GM23338 (cell line): ENCODE measurements at regions not wholly inside any gene's neighbourhood (a gene's known extent, or its start where the extent isn't known, plus 50 kb on each side); places are given as distances from the start of the nearest gene placed in this dataset.

Experiments
- ATAC-seq: fragments of 200-7000 bp; cut with Tn5 transposase; 3 replicates; pipeline ENCODE4 v1.9.1; 2020
- DNase-seq: peaks from one replicate; pipeline ENCODE4 v3.0.0-alpha.2; 2015; ENCODE audit warnings: low spot score
- H2AFZ ChIP-seq: fragments of 200-600 bp; sonication (generic); 2 replicates; pipeline ENCODE4 v1.8.0; 2016; ENCODE audit warnings: antibody characterized with exemption, mild to moderate bottlenecking, moderate library complexity
- H3F3A ChIP-seq: fragments of 200-600 bp; sonication (generic); replicated peaks from 2 replicates; pipeline ENCODE4 v1.8.0; 2017; ENCODE audit warnings: antibody characterized with exemption, mixed run types, low read depth
- H3K27ac ChIP-seq: fragments of 200-600 bp; sonication (generic); 2 replicates; pipeline ENCODE4 v1.6.1; 2016; ENCODE audit warnings: low read depth
- H3K27me3 ChIP-seq: fragments of 200-600 bp; sonication (generic); 2 replicates; pipeline ENCODE4 v1.8.0; 2016; ENCODE audit warnings: mild to moderate bottlenecking, mixed run types, moderate library complexity; ENCODE audit not compliant: insufficient read depth
- H3K36me3 ChIP-seq: fragments of 200-600 bp; sonication (generic); 2 replicates; pipeline ENCODE4 v1.8.0; 2016; ENCODE audit warnings: mild to moderate bottlenecking; ENCODE audit not compliant: insufficient read depth
- H3K4me1 ChIP-seq: fragments of 200-600 bp; sonication (generic); 2 replicates; pipeline ENCODE4 v1.8.0; 2016; ENCODE audit warnings: mild to moderate bottlenecking, moderate library complexity; ENCODE audit not compliant: insufficient read depth
- H3K4me2 ChIP-seq: fragments of 200-600 bp; sonication (generic); 2 replicates; pipeline ENCODE4 v1.7.1; 2017; ENCODE audit warnings: mixed run types
- H3K4me3 ChIP-seq: fragments of 200-600 bp; sonication (generic); 2 replicates; pipeline ENCODE4 v1.6.1; 2016; ENCODE audit warnings: mixed run types
- H3K79me2 ChIP-seq: fragments of 200-600 bp; sonication (generic); replicated peaks from 2 replicates; pipeline ENCODE4 v1.8.0; 2017; ENCODE audit warnings: mild to moderate bottlenecking; ENCODE audit not compliant: insufficient read depth
- H3K9me2 ChIP-seq: fragments of 200-600 bp; sonication (generic); 2 replicates; pipeline ENCODE4 v1.8.0; 2017; ENCODE audit not compliant: insufficient read depth
- H4K20me1 ChIP-seq: fragments of 200-600 bp; sonication (generic); replicated peaks from 2 replicates; pipeline ENCODE4 v1.8.0; 2017; ENCODE audit warnings: mild to moderate bottlenecking; ENCODE audit not compliant: insufficient read depth
- H3K27ac Mint-ChIP-seq: 2 replicates; pipeline ENCODE4 v1.8.0; 2020; ENCODE audit warnings: inconsistent platforms, mild to moderate bottlenecking, moderate library complexity, mixed read lengths
- H3K27me3 Mint-ChIP-seq: 3 replicates; pipeline ENCODE4 v1.8.0; 2022; ENCODE audit warnings: low read depth, mild to moderate bottlenecking, moderate library complexity, mixed read lengths, inconsistent platforms; ENCODE audit not compliant: insufficient read depth, poor library complexity
- H3K36me3 Mint-ChIP-seq: 3 replicates; pipeline ENCODE4 v1.8.0; 2021; ENCODE audit warnings: low read depth, mild to moderate bottlenecking, inconsistent platforms, moderate library complexity, mixed read lengths
- H3K4me1 Mint-ChIP-seq: 3 replicates; pipeline ENCODE4 v1.8.0; 2020; ENCODE audit warnings: mild to moderate bottlenecking, inconsistent platforms, mixed read lengths
- H3K4me3 Mint-ChIP-seq: 3 replicates; pipeline ENCODE4 v1.8.0; 2021; ENCODE audit warnings: moderate library complexity, mild to moderate bottlenecking, inconsistent platforms, mixed read lengths
- H3K9me3 Mint-ChIP-seq: 3 replicates; pipeline ENCODE4 v1.8.0; 2020; ENCODE audit warnings: moderate library complexity, mild to moderate bottlenecking, inconsistent platforms, mixed read lengths
- CREB1 ChIP-seq: fragments of 250-450 bp; sonication (Bioruptor Pico); IDR thresholded peaks from 2 replicates; pipeline ENCODE4 v1.5.0; 2020; ENCODE audit warnings: low read depth, mild to moderate bottlenecking, moderate library complexity
- CTCF ChIP-seq, 2 experiments: fragments of 200-600 bp in 1 of 2; sonication (generic) in 1 of 2; conservative IDR thresholded peaks; 2 replicates each; pipeline versions ENCODE4 v1.5.1 to v1.6.1; 2016 to 2017; ENCODE audit warnings: antibody characterized with exemption in 2 of 2, low read depth in 2 of 2, mild to moderate bottlenecking in 2 of 2, moderate library complexity in 1 of 2
- ETS1 ChIP-seq: IDR thresholded peaks from 2 replicates; pipeline ENCODE4 v1.6.1; 2016; ENCODE audit warnings: antibody characterized with exemption
- EZH2 ChIP-seq: fragments of 200-600 bp; sonication (generic); IDR thresholded peaks from one replicate; pipeline ENCODE4 v1.8.0; 2017; ENCODE audit warnings: antibody characterized with exemption, mild to moderate bottlenecking, low read depth; ENCODE audit not compliant: unreplicated experiment
- EZH2phosphoT487 ChIP-seq: fragments of 200-600 bp; sonication (generic); IDR thresholded peaks from one replicate; pipeline ENCODE4 v1.8.1; 2018; ENCODE audit warnings: antibody characterized with exemption; ENCODE audit not compliant: unreplicated experiment
- JUNB ChIP-seq: IDR thresholded peaks from one replicate; pipeline ENCODE4 v1.6.1; 2016; ENCODE audit warnings: antibody characterized with exemption; ENCODE audit not compliant: unreplicated experiment
- NANOG ChIP-seq: IDR thresholded peaks from 2 replicates; pipeline ENCODE4 v1.6.1; 2016; ENCODE audit warnings: antibody characterized with exemption, borderline replicate concordance
- POLR2AphosphoS5 ChIP-seq: IDR thresholded peaks from 2 replicates; pipeline ENCODE4 v1.6.1; 2016; ENCODE audit warnings: antibody characterized with exemption, low read depth
- STAT1 ChIP-seq: IDR thresholded peaks from one replicate; pipeline ENCODE4 v1.6.1; 2016; ENCODE audit warnings: antibody characterized with exemption; ENCODE audit not compliant: unreplicated experiment
- ZNF114 ChIP-seq: fragments of 250-450 bp; sonication (Bioruptor Pico); IDR thresholded peaks from 2 replicates; pipeline ENCODE4 v1.5.0; 2020; ENCODE audit warnings: mild to moderate bottlenecking, moderate library complexity
- ZNF331 ChIP-seq: fragments of 250-450 bp; sonication (Bioruptor Pico); IDR thresholded peaks from 2 replicates; pipeline ENCODE4 v1.5.0; 2020; ENCODE audit warnings: low read depth, mild to moderate bottlenecking, moderate library complexity
- TF ChIP-seq, protein P1 (sequence below): fragments of 250-450 bp; sonication (Bioruptor Pico); IDR thresholded peaks from 2 replicates; pipeline ENCODE4 v1.5.0; 2020; ENCODE audit warnings: mild to moderate bottlenecking, moderate library complexity
- TF ChIP-seq, protein P2 (sequence below): IDR thresholded peaks from one replicate; pipeline ENCODE4 v1.6.1; 2018; ENCODE audit warnings: antibody characterized with exemption; ENCODE audit not compliant: unreplicated experiment

GRCh38 chr5:122252319-122252718 is 59.7 kb upstream of the SNCAIP start (continued):
- TF ChIP-seq ZNF331 (CRISPR knock-in tag) (no peak), CREB1 (CRISPR knock-in tag) (no peak), JUNB (no peak), EZH2 (no peak)

DNA sequence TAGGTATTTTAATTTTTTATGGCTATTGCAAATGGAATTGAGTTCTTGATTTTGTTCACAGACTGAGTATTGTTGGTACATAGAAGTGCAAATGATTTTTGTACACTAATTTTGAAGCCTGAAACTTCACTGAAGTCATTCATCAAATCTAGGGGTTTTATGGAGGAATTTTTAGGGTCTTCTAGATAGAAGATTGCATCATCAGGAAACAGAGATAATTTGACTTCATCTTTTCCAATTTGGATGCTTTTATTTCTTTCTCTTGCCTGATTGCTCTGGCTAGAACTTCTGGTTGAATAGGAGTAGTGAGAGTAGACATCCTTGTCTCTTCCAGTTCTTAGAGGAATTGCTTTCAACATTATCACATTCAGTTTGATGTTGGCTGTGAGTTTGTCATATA is 58.2 kb upstream of the SNCAIP start:
- no peak overlapping the region for H3K4me3 ChIP-seq
- no peaks in the 10 kb centered on the region for H3F3A ChIP-seq
- Mint-ChIP-seq H3K36me3 (peaks cover 17% of the 10 kb centered on the region; the same call in 2 of the 3 replicates), H3K9me3 (peaks cover 43% of the 10 kb centered on the region), H3K27ac (no peak overlapping the region), H3K27me3 (peaks cover 2% of the 10 kb centered on the region), H3K4me1 (peaks cover 3% of the 10 kb centered on the region; the same call in 1 of the 3 replicates), H3K4me3 (no peak overlapping the region)
- no peak for DNase-seq
- no peak for ATAC-seq
- H3K4me1 ChIP-seq: no peaks in the 10 kb centered on the region
- no peaks in the 10 kb centered on the region for H3K9me2 ChIP-seq
- TF ChIP-seq EZH2phosphoT487: no peak
- TF ChIP-seq ETS1: no peak
- TF ChIP-seq, protein P1, sequence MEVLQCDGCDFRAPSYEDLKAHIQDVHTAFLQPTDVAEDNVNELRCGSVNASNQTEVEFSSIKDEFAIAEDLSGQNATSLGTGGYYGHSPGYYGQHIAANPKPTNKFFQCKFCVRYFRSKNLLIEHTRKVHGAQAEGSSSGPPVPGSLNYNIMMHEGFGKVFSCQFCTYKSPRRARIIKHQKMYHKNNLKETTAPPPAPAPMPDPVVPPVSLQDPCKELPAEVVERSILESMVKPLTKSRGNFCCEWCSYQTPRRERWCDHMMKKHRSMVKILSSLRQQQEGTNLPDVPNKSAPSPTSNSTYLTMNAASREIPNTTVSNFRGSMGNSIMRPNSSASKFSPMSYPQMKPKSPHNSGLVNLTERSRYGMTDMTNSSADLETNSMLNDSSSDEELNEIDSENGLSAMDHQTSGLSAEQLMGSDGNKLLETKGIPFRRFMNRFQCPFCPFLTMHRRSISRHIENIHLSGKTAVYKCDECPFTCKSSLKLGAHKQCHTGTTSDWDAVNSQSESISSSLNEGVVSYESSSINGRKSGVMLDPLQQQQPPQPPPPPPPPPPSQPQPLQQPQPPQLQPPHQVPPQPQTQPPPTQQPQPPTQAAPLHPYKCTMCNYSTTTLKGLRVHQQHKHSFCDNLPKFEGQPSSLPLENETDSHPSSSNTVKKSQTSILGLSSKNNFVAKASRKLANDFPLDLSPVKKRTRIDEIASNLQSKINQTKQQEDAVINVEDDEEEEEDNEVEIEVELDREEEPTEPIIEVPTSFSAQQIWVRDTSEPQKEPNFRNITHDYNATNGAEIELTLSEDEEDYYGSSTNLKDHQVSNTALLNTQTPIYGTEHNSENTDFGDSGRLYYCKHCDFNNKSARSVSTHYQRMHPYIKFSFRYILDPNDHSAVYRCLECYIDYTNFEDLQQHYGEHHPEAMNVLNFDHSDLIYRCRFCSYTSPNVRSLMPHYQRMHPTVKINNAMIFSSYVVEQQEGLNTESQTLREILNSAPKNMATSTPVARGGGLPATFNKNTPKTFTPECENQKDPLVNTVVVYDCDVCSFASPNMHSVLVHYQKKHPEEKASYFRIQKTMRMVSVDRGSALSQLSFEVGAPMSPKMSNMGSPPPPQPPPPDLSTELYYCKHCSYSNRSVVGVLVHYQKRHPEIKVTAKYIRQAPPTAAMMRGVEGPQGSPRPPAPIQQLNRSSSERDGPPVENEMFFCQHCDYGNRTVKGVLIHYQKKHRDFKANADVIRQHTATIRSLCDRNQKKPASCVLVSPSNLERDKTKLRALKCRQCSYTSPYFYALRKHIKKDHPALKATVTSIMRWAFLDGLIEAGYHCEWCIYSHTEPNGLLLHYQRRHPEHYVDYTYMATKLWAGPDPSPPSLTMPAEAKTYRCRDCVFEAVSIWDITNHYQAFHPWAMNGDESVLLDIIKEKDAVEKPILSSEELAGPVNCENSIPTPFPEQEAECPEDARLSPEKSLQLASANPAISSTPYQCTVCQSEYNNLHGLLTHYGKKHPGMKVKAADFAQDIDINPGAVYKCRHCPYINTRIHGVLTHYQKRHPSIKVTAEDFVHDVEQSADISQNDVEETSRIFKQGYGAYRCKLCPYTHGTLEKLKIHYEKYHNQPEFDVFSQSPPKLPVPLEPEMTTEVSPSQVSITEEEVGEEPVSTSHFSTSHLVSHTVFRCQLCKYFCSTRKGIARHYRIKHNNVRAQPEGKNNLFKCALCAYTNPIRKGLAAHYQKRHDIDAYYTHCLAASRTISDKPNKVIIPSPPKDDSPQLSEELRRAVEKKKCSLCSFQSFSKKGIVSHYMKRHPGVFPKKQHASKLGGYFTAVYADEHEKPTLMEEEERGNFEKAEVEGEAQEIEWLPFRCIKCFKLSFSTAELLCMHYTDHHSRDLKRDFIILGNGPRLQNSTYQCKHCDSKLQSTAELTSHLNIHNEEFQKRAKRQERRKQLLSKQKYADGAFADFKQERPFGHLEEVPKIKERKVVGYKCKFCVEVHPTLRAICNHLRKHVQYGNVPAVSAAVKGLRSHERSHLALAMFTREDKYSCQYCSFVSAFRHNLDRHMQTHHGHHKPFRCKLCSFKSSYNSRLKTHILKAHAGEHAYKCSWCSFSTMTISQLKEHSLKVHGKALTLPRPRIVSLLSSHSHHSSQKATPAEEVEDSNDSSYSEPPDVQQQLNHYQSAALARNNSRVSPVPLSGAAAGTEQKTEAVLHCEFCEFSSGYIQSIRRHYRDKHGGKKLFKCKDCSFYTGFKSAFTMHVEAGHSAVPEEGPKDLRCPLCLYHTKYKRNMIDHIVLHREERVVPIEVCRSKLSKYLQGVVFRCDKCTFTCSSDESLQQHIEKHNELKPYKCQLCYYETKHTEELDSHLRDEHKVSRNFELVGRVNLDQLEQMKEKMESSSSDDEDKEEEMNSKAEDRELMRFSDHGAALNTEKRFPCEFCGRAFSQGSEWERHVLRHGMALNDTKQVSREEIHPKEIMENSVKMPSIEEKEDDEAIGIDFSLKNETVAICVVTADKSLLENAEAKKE (CRISPR knock-in tag): no peak
- TF ChIP-seq ZNF114 (CRISPR knock-in tag): no peak
- TF ChIP-seq, protein P2, sequence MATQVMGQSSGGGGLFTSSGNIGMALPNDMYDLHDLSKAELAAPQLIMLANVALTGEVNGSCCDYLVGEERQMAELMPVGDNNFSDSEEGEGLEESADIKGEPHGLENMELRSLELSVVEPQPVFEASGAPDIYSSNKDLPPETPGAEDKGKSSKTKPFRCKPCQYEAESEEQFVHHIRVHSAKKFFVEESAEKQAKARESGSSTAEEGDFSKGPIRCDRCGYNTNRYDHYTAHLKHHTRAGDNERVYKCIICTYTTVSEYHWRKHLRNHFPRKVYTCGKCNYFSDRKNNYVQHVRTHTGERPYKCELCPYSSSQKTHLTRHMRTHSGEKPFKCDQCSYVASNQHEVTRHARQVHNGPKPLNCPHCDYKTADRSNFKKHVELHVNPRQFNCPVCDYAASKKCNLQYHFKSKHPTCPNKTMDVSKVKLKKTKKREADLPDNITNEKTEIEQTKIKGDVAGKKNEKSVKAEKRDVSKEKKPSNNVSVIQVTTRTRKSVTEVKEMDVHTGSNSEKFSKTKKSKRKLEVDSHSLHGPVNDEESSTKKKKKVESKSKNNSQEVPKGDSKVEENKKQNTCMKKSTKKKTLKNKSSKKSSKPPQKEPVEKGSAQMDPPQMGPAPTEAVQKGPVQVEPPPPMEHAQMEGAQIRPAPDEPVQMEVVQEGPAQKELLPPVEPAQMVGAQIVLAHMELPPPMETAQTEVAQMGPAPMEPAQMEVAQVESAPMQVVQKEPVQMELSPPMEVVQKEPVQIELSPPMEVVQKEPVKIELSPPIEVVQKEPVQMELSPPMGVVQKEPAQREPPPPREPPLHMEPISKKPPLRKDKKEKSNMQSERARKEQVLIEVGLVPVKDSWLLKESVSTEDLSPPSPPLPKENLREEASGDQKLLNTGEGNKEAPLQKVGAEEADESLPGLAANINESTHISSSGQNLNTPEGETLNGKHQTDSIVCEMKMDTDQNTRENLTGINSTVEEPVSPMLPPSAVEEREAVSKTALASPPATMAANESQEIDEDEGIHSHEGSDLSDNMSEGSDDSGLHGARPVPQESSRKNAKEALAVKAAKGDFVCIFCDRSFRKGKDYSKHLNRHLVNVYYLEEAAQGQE: no peak
- TF ChIP-seq STAT1: no peak
- no peak for TF ChIP-seq CTCF (conservative IDR thresholded peaks at IDR 0.05; ENCODE audit: low read depth in 2 of 2)
- no peak for TF ChIP-seq CREB1 (CRISPR knock-in tag)
- TF ChIP-seq JUNB: no peak
- TF ChIP-seq ZNF331 (CRISPR knock-in tag): no peak
- no peak for TF ChIP-seq EZH2
- TF ChIP-seq NANOG: no peak
- TF ChIP-seq POLR2AphosphoS5: no peak
- no peak overlapping the region for H3K27ac ChIP-seq
- no peak overlapping the region for H2AFZ ChIP-seq
- no peak overlapping the region for H3K4me2 ChIP-seq
- H4K20me1 ChIP-seq: no peaks in the 10 kb centered on the region
- no peaks in the 10 kb centered on the region for H3K36me3 ChIP-seq
- H3K79me2 ChIP-seq: no peaks in the 10 kb centered on the region
- H3K27me3 ChIP-seq: no peaks in the 10 kb centered on the region
